HEK293T (cell line): ENCODE measurements at regions not wholly inside any gene's neighbourhood (a gene's known extent, or its start where the extent isn't known, plus 50 kb on each side); places are given as distances from the start of the nearest gene placed in this dataset.

Experiments
- ARNT ChIP-seq: fragments of 450-650 bp; IDR thresholded peaks from 2 replicates; pipeline ENCODE4 v1.6.1; 2017; ENCODE audit warnings: mild to moderate bottlenecking
- BHLHE40 ChIP-seq: fragments of 450-650 bp; IDR thresholded peaks from 2 replicates; pipeline ENCODE4 v1.6.1; 2016; ENCODE audit warnings: mild to moderate bottlenecking, moderate library complexity, borderline replicate concordance
- CTBP1 ChIP-seq: fragments of 450-650 bp; IDR thresholded peaks from 2 replicates; pipeline ENCODE4 v1.6.1; 2016; ENCODE audit warnings: borderline replicate concordance
- ELF4 ChIP-seq: fragments of 450-650 bp; IDR thresholded peaks from 2 replicates; pipeline ENCODE4 v1.6.1; 2017; ENCODE audit warnings: antibody characterized with exemption
- FOXA1 ChIP-seq: fragments of 450-650 bp; IDR thresholded peaks from 2 replicates; pipeline ENCODE4 v1.6.1; 2016; ENCODE audit warnings: mild to moderate bottlenecking
- FOXM1 ChIP-seq: fragments of 450-650 bp; IDR thresholded peaks from 2 replicates; pipeline ENCODE4 v1.6.1; 2017; ENCODE audit warnings: mild to moderate bottlenecking, borderline replicate concordance
- HDGF ChIP-seq: fragments of 450-650 bp; IDR thresholded peaks from 2 replicates; pipeline ENCODE4 v1.6.1; 2017; ENCODE audit warnings: antibody characterized with exemption, borderline replicate concordance
- L3MBTL2 ChIP-seq: fragments of 450-650 bp; conservative IDR thresholded peaks from 2 replicates; pipeline ENCODE4 v1.6.1; 2016; ENCODE audit warnings: mild to moderate bottlenecking
- PKNOX1 ChIP-seq: fragments of 450-650 bp; IDR thresholded peaks from 2 replicates; pipeline ENCODE4 v1.6.1; 2016
- SP1 ChIP-seq: fragments of 450-650 bp; IDR thresholded peaks from 2 replicates; pipeline ENCODE4 v1.6.1; 2017
- SUZ12 ChIP-seq: fragments of 450-650 bp; IDR thresholded peaks from 2 replicates; pipeline ENCODE4 v1.6.1; 2016; ENCODE audit warnings: mild to moderate bottlenecking
- ZNF384 ChIP-seq: fragments of 450-650 bp; IDR thresholded peaks from 2 replicates; pipeline ENCODE4 v1.6.1; 2016

GRCh38 chr3:28039234-28039633 lies 202.2 kb upstream of the CMC1 start:
- no peak for TF ChIP-seq FOXM1
- no peak for TF ChIP-seq FOXA1
- TF ChIP-seq L3MBTL2 = no peak
- no peak for TF ChIP-seq CTBP1
- TF ChIP-seq PKNOX1 = no peak
- TF ChIP-seq SUZ12 = no peak
- no peak for TF ChIP-seq ARNT
- no peak for TF ChIP-seq SP1
- no peak for TF ChIP-seq ZNF384
- no peak for TF ChIP-seq ELF4
- no peak for TF ChIP-seq BHLHE40
- no peak for TF ChIP-seq HDGF
